ENCODE measurements at regions not wholly inside any gene's neighbourhood (a gene's known extent, or its start where the extent isn't known, plus 50 kb on each side); places are given as distances from the start of the nearest gene placed in this dataset.

DNA sequence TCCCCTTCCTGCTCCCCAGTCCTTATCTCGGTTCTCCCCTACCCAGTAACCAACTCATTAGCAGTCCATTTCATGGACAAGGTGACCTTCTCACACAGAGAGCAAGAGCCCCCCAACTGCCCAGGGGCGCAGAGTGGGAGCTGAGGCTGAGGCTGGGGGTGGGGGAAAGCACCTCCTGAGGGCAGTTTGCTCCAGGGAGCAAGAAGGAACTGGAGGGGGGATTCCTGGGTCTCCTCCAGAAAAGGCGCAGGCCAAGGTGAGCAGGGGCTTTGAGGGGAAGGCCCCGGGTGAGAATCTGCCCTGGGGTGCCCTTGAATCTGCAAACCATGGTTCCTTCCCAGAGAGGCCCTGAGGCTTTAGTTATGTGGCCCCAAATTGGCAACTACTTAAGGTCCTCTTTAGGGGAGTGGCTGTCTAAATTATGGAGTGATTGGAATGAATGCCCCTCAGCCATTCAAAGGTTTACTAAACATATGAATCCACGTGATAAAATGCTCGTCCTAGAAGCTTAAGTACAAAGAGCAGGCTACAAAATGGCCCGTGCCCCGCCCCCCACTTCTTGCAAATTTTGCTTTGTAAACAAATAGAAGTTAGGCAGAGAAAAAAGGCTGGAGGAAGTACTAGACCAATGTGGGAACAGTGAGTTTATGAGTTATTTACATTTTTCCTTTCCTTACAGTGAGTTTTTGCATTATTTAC is 123.5 kb upstream of the HS6ST1 start:
- BruUV-seq (replicated peaks) = no TSS peak
- Histone ChIP-seq H3K9me2 (ENCODE audit: insufficient read depth) (no peaks in the 10 kb centered on the region), H2AFZ (no peak overlapping the region), H4K20me1 (ENCODE audit: insufficient read depth) (no peaks in the 10 kb centered on the region), H3K4me3 (no peak overlapping the region), H3K36me3 (ENCODE audit: low read depth) (no peaks in the 10 kb centered on the region), H3K4me1 (replicated peaks; ENCODE audit: insufficient read depth) (0 out of 2 replicates have a peak, but pooled peaks cover 5% of the 10 kb centered on the region), H3K9me3 (ENCODE audit: insufficient read depth, low read depth) (no peaks in the 10 kb centered on the region), H3K27me3 (ENCODE audit: insufficient read depth, low read depth) (no peaks in the 10 kb centered on the region), H3K27ac (no peak overlapping the region), H3K79me2 (ENCODE audit: low read depth) (no peaks in the 10 kb centered on the region), H3K4me2 (no peak overlapping the region), H3F3A (ENCODE audit: insufficient read depth, low read depth) (no peaks in the 10 kb centered on the region)
- no peak for DNase-seq
- TF ChIP-seq, protein P1, sequence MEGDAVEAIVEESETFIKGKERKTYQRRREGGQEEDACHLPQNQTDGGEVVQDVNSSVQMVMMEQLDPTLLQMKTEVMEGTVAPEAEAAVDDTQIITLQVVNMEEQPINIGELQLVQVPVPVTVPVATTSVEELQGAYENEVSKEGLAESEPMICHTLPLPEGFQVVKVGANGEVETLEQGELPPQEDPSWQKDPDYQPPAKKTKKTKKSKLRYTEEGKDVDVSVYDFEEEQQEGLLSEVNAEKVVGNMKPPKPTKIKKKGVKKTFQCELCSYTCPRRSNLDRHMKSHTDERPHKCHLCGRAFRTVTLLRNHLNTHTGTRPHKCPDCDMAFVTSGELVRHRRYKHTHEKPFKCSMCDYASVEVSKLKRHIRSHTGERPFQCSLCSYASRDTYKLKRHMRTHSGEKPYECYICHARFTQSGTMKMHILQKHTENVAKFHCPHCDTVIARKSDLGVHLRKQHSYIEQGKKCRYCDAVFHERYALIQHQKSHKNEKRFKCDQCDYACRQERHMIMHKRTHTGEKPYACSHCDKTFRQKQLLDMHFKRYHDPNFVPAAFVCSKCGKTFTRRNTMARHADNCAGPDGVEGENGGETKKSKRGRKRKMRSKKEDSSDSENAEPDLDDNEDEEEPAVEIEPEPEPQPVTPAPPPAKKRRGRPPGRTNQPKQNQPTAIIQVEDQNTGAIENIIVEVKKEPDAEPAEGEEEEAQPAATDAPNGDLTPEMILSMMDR (conservative IDR thresholded peaks at IDR 0.05) = no peak
- intact Hi-C loops (cut with micrococcal nuclease; ENCODE audit: unreplicated experiment) = no loop called here
- ChIA-PET CTCF (no interaction called here), POLR2A (ENCODE audit: unreplicated experiment) (no interaction called here)

DNA sequence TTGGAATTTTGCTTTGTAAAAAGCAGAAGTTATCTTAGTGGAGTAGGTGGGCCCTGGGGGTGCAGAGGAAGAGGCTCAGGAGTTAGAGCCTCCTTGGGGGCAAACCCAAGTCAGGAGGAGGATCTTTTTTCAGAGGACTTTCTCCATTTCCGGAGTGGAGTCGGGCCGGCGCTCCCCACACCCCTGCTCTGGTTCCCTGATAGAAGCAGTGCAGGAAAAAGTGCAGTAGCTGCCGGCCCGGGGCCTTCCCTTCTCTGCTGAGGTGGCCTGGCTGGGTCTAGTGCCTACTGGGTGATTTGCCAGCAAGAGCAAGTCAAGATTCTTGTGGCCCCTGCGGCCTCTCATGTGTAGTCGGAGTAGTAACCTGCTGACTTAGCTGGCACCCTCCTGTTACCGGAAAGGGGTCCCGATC is 124.2 kb upstream of the HS6ST1 start:
- no peaks in the 10 kb centered on the region for H3K27me3 ChIP-seq (ENCODE audit: insufficient read depth, low read depth)
- no peak for DNase-seq
- no peaks in the 10 kb centered on the region for H3F3A ChIP-seq (ENCODE audit: insufficient read depth, low read depth)
- no peaks in the 10 kb centered on the region for H4K20me1 ChIP-seq (ENCODE audit: insufficient read depth)
- H3K79me2 ChIP-seq (ENCODE audit: low read depth) = no peaks in the 10 kb centered on the region
- H3K4me3 ChIP-seq = no peak overlapping the region
- no peak overlapping the region for H2AFZ ChIP-seq
- H3K9me3 ChIP-seq (ENCODE audit: insufficient read depth, low read depth) = no peaks in the 10 kb centered on the region
- H3K36me3 ChIP-seq (ENCODE audit: low read depth) = no peaks in the 10 kb centered on the region
- POLR2A ChIA-PET (ENCODE audit: unreplicated experiment) = no interaction called here
- no peak overlapping the region for H3K27ac ChIP-seq
- H3K4me2 ChIP-seq = no peak overlapping the region
- TF ChIP-seq, protein P1 (conservative IDR thresholded peaks at IDR 0.05) = no peak
- TF ChIP-seq EZH2 (IDR thresholded peaks at IDR 0.05; ENCODE audit: low read depth) = no peak
- no TSS peak for BruUV-seq (replicated peaks)
- CTCF ChIA-PET = no interaction called here
- intact Hi-C loops (cut with micrococcal nuclease; ENCODE audit: unreplicated experiment) = no loop called here
- no peaks in the 10 kb centered on the region for H3K9me2 ChIP-seq (ENCODE audit: insufficient read depth)
- 0 out of 2 replicates have a peak, but pooled peaks cover 5% of the 10 kb centered on the region for H3K4me1 ChIP-seq (replicated peaks; ENCODE audit: insufficient read depth)

DNA sequence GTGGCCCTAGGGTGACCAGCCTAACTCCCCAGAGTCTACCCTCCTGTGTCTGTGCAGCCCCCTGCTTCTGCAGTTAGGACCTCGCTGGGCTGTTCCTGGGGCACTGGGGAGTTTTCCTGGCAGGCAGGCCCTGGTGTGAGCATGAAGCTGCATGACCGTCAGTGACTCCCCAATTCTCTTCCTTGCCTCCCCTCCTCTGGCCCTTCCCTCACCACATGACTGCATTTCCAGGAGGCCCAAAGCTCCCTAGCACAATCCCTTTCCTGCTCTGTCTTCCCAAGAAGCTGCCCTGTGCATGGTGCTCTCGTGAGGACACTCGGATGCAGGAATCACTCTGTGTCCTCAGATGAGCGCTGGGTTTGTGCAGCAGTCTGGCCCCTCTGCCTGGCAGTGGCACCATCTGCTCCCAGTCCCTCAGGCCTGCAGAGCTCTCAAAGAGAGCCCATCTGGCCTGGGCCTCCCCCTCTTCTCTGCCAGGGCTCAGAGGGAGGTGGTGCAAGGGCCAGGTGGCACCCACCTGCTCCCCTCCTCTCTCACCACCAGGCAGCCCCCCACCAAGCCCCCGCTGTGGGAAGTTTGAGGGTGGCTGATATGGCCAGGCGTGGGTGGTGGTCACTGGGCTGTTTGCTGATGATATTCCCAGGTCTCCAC is 125.6 kb upstream of the HS6ST1 start:
- no peak overlapping the region for H3K4me3 ChIP-seq
- no peaks in the 10 kb centered on the region for H3K36me3 ChIP-seq (ENCODE audit: low read depth)
- intact Hi-C loops (cut with micrococcal nuclease; ENCODE audit: unreplicated experiment) = no loop called here
- no TSS peak for BruUV-seq (replicated peaks)
- H2AFZ ChIP-seq = no peak overlapping the region
- H3K4me1 ChIP-seq (replicated peaks; ENCODE audit: insufficient read depth) = 0 out of 2 replicates have a peak, but pooled peaks cover 5% of the 10 kb centered on the region
- no peaks in the 10 kb centered on the region for H3F3A ChIP-seq (ENCODE audit: insufficient read depth, low read depth)
- H3K79me2 ChIP-seq (ENCODE audit: low read depth) = no peaks in the 10 kb centered on the region
- no peak overlapping the region for H3K27ac ChIP-seq
- H3K4me2 ChIP-seq = no peak overlapping the region
- ChIA-PET POLR2A (ENCODE audit: unreplicated experiment) (no interaction called here), CTCF (no interaction called here)
- no peaks in the 10 kb centered on the region for H3K27me3 ChIP-seq (ENCODE audit: insufficient read depth, low read depth)
- no peaks in the 10 kb centered on the region for H4K20me1 ChIP-seq (ENCODE audit: insufficient read depth)
- TF ChIP-seq, protein P1 (conservative IDR thresholded peaks at IDR 0.05) = no peak
- TF ChIP-seq EZH2 (IDR thresholded peaks at IDR 0.05; ENCODE audit: low read depth) = no peak
- no peaks in the 10 kb centered on the region for H3K9me3 ChIP-seq (ENCODE audit: insufficient read depth, low read depth)
- no peaks in the 10 kb centered on the region for H3K9me2 ChIP-seq (ENCODE audit: insufficient read depth)
- DNase-seq = no peak
